ENCODE measurements at regions not wholly inside any gene's neighbourhood (a gene's known extent, or its start where the extent isn't known, plus 50 kb on each side); places are given as distances from the start of the nearest gene placed in this dataset.
"Not testable (repeated sequence)": the region's sequence is repeated elsewhere in the genome, so short reads cannot be mapped to it uniquely, and the experiment has no call there.

DNA sequence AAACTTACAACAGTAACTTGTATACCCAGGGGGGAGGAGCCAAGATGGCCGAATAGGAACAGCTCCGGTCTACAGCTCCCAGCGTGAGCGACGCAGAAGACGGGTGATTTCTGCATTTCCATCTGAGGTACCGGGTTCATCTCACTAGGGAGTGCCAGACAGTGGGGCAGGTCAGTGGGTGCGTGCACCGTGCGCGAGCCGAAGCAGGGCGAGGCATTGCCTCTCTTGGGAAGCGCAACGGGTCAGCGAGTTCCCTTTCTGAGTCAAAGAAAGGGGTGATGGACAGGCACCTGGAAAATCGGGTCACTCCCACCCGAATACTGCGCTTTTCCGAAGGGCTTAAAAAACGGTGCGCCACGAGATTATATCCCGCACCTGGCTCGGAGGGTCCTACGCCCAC, 278.8 kb downstream of the FAM47B start:
- H3K4me1 Mint-ChIP-seq (ENCODE audit: low read depth); POLR2A ChIA-PET; DNase-seq; H3K27me3 Mint-ChIP-seq; H3K4me3 Mint-ChIP-seq; H3K36me3 Mint-ChIP-seq (ENCODE audit: low read depth); ATAC-seq; intact Hi-C loops (cut with micrococcal nuclease); CTCF ChIA-PET; H3K27ac Mint-ChIP-seq; H3K9me3 Mint-ChIP-seq: not testable (repeated sequence)

GRCh38 chrX:35244088-35244741, 301.6 kb downstream of the FAM47B start:
- CTCF ChIA-PET: no interaction called here
- ATAC-seq (no peak), DNase-seq (no peak)
- Mint-ChIP-seq H3K36me3 (ENCODE audit: low read depth) (no peaks in the 10 kb centered on the region), H3K27me3 (no peaks in the 10 kb centered on the region), H3K4me3 (no peak overlapping the region), H3K4me1 (ENCODE audit: low read depth) (no peaks in the 10 kb centered on the region), H3K9me3 (no peaks in the 10 kb centered on the region), H3K27ac (no peak overlapping the region)
- POLR2A ChIA-PET: no interaction called here
- intact Hi-C loops (cut with micrococcal nuclease): no loop called here
- TF ChIP-seq, protein P1, sequence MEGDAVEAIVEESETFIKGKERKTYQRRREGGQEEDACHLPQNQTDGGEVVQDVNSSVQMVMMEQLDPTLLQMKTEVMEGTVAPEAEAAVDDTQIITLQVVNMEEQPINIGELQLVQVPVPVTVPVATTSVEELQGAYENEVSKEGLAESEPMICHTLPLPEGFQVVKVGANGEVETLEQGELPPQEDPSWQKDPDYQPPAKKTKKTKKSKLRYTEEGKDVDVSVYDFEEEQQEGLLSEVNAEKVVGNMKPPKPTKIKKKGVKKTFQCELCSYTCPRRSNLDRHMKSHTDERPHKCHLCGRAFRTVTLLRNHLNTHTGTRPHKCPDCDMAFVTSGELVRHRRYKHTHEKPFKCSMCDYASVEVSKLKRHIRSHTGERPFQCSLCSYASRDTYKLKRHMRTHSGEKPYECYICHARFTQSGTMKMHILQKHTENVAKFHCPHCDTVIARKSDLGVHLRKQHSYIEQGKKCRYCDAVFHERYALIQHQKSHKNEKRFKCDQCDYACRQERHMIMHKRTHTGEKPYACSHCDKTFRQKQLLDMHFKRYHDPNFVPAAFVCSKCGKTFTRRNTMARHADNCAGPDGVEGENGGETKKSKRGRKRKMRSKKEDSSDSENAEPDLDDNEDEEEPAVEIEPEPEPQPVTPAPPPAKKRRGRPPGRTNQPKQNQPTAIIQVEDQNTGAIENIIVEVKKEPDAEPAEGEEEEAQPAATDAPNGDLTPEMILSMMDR (IDR thresholded peaks at IDR 0.05): no peak

DNA sequence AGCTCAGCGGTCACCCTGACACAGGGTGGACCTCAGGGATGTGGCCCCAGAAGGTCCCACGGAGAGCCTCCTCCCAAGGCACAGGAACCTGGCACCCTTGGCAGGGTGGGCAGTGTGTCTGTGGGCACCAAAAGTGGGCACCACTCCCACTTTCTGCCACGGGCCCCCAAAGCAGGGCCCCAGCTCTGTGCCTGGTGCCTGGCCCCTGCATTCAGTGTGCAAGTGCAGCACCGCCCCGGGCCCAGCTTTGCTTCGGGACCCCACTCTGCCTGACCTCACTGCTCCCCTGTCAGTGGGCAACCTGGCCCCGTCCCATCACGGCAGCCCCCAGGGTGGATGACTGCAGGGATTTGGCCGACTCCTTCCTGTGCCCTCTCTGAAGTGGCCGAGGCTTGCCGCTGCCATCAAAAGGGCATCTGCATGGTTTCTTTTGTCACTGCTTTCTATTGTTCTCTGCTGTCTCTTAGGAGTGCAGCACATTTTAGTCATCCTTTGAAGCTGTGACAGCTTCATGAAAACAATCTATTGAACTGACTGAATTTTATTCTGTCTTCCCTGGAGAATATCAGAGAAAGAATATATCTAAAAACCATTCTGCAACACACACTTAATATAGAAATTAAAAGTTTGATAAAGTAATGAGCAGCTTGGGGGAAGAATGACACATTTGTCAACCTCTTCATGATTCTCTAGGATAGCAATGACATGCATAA, 302.4 kb downstream of the FAM47B start:
- Mint-ChIP-seq H3K4me3 (no peak overlapping the region), H3K4me1 (ENCODE audit: low read depth) (no peaks in the 10 kb centered on the region), H3K27ac (no peak overlapping the region), H3K9me3 (no peaks in the 10 kb centered on the region), H3K36me3 (ENCODE audit: low read depth) (no peaks in the 10 kb centered on the region), H3K27me3 (no peaks in the 10 kb centered on the region)
- ATAC-seq (no peak), DNase-seq (no peak)
- intact Hi-C loops (cut with micrococcal nuclease): no loop called here
- POLR2A ChIA-PET: no interaction called here
- CTCF ChIA-PET: no interaction called here
- TF ChIP-seq, protein P1 (IDR thresholded peaks at IDR 0.05): no peak

DNA sequence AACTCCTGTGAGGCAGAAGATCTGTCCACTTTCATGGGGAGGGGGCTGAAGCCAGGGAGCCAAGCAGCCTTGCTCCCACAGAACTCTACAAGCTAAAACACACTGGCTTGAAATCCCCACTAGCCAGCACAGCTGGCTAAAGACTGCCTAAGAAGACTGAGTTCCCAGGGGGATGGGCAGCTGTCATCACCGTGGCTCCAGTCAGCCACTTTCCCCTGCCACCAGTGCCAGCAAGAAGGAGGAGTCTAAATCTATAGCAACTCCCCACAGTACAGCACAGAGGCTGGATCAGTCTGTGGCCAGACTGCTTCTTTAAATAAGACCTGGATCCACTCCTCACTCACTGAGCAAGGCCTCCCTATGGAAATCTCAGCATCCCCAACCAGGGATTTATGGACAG, 308.6 kb downstream of the FAM47B start:
- CTCF ChIA-PET: no interaction called here
- DNase-seq (no peak), ATAC-seq (no peak)
- intact Hi-C loops (cut with micrococcal nuclease): no loop called here
- Mint-ChIP-seq H3K4me3 (no peak overlapping the region), H3K4me1 (ENCODE audit: low read depth) (no peaks in the 10 kb centered on the region), H3K9me3 (no peaks in the 10 kb centered on the region), H3K27ac (no peak overlapping the region), H3K36me3 (ENCODE audit: low read depth) (no peaks in the 10 kb centered on the region), H3K27me3 (no peaks in the 10 kb centered on the region)
- POLR2A ChIA-PET: no interaction called here
- TF ChIP-seq, protein P1 (IDR thresholded peaks at IDR 0.05): no peak

DNA sequence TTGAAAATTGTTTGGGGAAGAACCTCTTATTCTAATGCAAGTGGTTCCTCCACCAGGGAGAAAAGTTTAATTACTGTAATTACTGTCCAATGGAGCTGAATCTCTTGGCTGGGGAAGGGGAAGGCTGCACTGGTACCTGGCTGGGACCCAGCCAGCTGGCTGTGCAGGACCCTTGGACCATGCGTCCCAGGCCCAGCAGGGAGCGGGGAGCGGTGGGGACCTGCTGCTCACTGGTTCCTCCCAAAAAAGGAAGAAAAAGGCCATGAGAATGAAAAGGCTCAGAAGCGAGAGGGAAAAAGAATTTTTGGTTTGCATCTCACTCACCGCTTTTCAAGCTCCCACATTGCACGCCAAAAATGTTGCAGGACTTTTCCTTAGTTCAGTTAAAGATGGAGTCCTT, 333.5 kb downstream of the FAM47B start:
- Mint-ChIP-seq H3K4me3 (no peak overlapping the region), H3K27me3 (no peaks in the 10 kb centered on the region), H3K36me3 (ENCODE audit: low read depth) (no peaks in the 10 kb centered on the region), H3K4me1 (ENCODE audit: low read depth) (no peaks in the 10 kb centered on the region), H3K9me3 (no peaks in the 10 kb centered on the region), H3K27ac (no peak overlapping the region)
- ChIA-PET POLR2A (no interaction called here), CTCF (no interaction called here)
- TF ChIP-seq, protein P1 (IDR thresholded peaks at IDR 0.05): no peak
- ATAC-seq (no peak), DNase-seq (no peak)
- intact Hi-C loops (cut with micrococcal nuclease): no loop called here

Data from activated CD8-positive, alpha-beta T cell treated with anti-CD3 and anti-CD28 coated beads for 36 hours (primary cell).